ENCODE measurements at regions not wholly inside any gene's neighbourhood (a gene's known extent, or its start where the extent isn't known, plus 50 kb on each side); places are given as distances from the start of the nearest gene placed in this dataset.

DNA sequence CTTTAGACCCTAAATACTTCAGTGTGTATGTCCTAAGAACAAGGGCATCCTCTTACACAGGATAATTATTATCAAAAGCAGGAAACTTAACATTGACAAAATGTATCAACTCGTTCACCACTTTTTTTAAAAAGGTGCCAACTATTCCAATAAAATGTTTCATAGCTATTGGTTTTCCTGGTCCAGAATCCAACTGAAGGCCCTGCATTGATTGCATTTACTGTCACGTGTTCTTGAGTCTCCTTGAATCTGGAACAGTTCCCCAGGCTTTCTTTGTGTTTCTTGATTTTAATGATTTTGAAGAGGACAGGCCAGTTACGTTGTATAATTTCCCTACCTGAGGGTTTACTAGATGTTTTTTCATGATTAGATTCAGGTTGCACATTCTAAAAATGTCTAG lies 94.6 kb upstream of the ARHGEF3 start:
- TF ChIP-seq, protein P1, sequence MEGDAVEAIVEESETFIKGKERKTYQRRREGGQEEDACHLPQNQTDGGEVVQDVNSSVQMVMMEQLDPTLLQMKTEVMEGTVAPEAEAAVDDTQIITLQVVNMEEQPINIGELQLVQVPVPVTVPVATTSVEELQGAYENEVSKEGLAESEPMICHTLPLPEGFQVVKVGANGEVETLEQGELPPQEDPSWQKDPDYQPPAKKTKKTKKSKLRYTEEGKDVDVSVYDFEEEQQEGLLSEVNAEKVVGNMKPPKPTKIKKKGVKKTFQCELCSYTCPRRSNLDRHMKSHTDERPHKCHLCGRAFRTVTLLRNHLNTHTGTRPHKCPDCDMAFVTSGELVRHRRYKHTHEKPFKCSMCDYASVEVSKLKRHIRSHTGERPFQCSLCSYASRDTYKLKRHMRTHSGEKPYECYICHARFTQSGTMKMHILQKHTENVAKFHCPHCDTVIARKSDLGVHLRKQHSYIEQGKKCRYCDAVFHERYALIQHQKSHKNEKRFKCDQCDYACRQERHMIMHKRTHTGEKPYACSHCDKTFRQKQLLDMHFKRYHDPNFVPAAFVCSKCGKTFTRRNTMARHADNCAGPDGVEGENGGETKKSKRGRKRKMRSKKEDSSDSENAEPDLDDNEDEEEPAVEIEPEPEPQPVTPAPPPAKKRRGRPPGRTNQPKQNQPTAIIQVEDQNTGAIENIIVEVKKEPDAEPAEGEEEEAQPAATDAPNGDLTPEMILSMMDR (conservative IDR thresholded peaks at IDR 0.05) = no peak
- TF ChIP-seq EZH2 (IDR thresholded peaks at IDR 0.05; ENCODE audit: low read depth) = no peak
